GM23248 (cell line): ENCODE measurements at regions not wholly inside any gene's neighbourhood (a gene's known extent, or its start where the extent isn't known, plus 50 kb on each side); places are given as distances from the start of the nearest gene placed in this dataset.

Source experiments
- DNase-seq: peaks from one replicate; pipeline ENCODE4 v3.0.0-alpha.2; 2015
- H2AFZ ChIP-seq: fragments of 200-600 bp; sonication (generic); 2 replicates; pipeline ENCODE4 v1.6.1; 2016; ENCODE audit warnings: antibody characterized with exemption
- H3F3A ChIP-seq: fragments of 200-600 bp; sonication (generic); 2 replicates; pipeline ENCODE4 v1.6.1; 2016; ENCODE audit warnings: mild to moderate bottlenecking, antibody characterized with exemption, mixed run types; ENCODE audit not compliant: insufficient read depth
- H3K27ac ChIP-seq: fragments of 200-600 bp; sonication (generic); 2 replicates; pipeline ENCODE4 v1.5.1; 2016; ENCODE audit warnings: mild to moderate bottlenecking
- H3K27me3 ChIP-seq: fragments of 200-600 bp; sonication (generic); replicated peaks from 2 replicates; pipeline ENCODE4 v1.6.1; 2016; ENCODE audit warnings: mild to moderate bottlenecking; ENCODE audit not compliant: insufficient read depth
- H3K36me3 ChIP-seq: fragments of 200-600 bp; sonication (generic); 2 replicates; pipeline ENCODE4 v1.6.1; 2016; ENCODE audit warnings: low read depth, mild to moderate bottlenecking
- H3K4me1 ChIP-seq: fragments of 200-600 bp; sonication (generic); 2 replicates; pipeline ENCODE4 v1.6.1; 2016; ENCODE audit warnings: mild to moderate bottlenecking; ENCODE audit not compliant: insufficient read depth
- H3K4me2 ChIP-seq: fragments of 200-600 bp; sonication (generic); one replicate; pipeline ENCODE4 v1.6.1; 2016; ENCODE audit warnings: mild to moderate bottlenecking; ENCODE audit not compliant: unreplicated experiment
- H3K4me3 ChIP-seq: fragments of 200-600 bp; sonication (generic); 2 replicates; pipeline ENCODE4 v1.5.1; 2016; ENCODE audit warnings: mild to moderate bottlenecking
- H3K79me2 ChIP-seq: fragments of 200-600 bp; sonication (generic); 2 replicates; pipeline ENCODE4 v1.6.1; 2016; ENCODE audit warnings: mild to moderate bottlenecking; ENCODE audit not compliant: insufficient read depth
- H3K9ac ChIP-seq: fragments of 200-600 bp; sonication (generic); 2 replicates; pipeline ENCODE4 v1.6.1; 2016; ENCODE audit warnings: mild to moderate bottlenecking
- H3K9me2 ChIP-seq: fragments of 200-600 bp; sonication (generic); 2 replicates; pipeline ENCODE4 v1.6.1; 2016; ENCODE audit warnings: mixed run types, mild to moderate bottlenecking, moderate library complexity; ENCODE audit not compliant: insufficient read depth
- H3K9me3 ChIP-seq: fragments of 200-600 bp; sonication (generic); one replicate; pipeline ENCODE4 v1.6.1; 2017; ENCODE audit warnings: low read depth
- H4K20me1 ChIP-seq: fragments of 200-600 bp; sonication (generic); 2 replicates; pipeline ENCODE4 v1.6.0; 2016; ENCODE audit not compliant: insufficient read depth
- EZH2 ChIP-seq: fragments of 200-600 bp; sonication (generic); IDR thresholded peaks from 2 replicates; pipeline ENCODE4 v1.6.1; 2018; ENCODE audit warnings: antibody characterized with exemption, mild to moderate bottlenecking; ENCODE audit not compliant: insufficient read depth, poor library complexity, severe bottlenecking
- EZH2phosphoT487 ChIP-seq: fragments of 200-600 bp; sonication (generic); IDR thresholded peaks from 2 replicates; pipeline ENCODE4 v1.6.1; 2018; ENCODE audit warnings: antibody characterized with exemption, moderate library complexity, mild to moderate bottlenecking, low read depth; ENCODE audit not compliant: insufficient read depth
- WGBS, 2 experiments: methylation state at CpG; one replicate each; pipeline ENCODE4 v1.1.6; 2015 to 2017; ENCODE audit warnings: low lambda C conversion rate in 2 of 2, low coverage in 1 of 2; ENCODE audit errors: missing lambda C conversion rate in 2 of 2; 5-methylcytosine and 5-hydroxymethylcytosine counted together
- in situ Hi-C: fragments of 300-500 bp; cut with MboI; formaldehyde crosslinking; loops from 2 replicates; pipeline ENCODE4 v1.15.0; 2020

DNA sequence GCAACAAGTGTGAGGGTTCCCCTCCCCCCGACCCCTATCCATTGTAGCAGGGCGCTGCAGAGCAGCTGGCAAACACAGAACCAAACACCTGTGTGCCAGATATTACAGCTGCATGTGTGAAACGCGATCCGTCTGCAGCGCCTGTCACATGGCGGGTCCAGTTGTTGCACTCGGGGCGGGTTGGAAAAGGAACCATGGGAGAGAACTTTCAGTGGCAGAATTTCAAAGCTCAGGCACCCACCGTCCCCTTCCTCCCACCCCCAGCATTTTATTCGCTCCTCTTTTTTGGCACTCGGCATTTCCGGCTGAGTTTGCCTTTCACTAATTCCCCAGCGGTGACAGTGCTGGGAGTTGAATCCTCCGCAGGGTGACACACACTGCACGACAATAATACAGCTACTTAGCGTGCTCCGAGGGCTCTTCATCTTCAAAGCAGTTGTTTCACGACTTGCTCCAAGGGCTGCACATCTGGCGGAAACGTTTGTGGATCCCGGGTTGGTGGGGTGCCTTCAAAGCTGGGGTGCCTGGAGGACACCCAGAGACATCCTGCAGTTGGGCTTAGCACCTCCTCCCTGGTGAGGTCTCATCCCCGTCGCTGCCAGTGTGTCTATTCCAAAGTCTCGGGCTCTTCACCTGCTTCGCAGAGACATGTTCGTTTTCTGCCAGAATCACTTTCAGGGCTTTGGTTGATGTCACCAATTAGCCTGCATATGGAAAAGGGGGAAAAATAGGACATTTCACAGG is 180.7 kb downstream of the ZBTB18 start:
- no peaks in the 10 kb centered on the region for H3F3A ChIP-seq
- H3K4me1 ChIP-seq: peaks cover 11% of the 10 kb centered on the region; the same call in 1 of the 2 replicates
- no peaks in the 10 kb centered on the region for H4K20me1 ChIP-seq
- peak overlapping the region; percentile 73 for H2AFZ ChIP-seq
- peak overlapping the region; percentile 94 for H3K4me2 ChIP-seq
- H3K27me3 ChIP-seq: no peaks in the 10 kb centered on the region
- H3K9me3 ChIP-seq: no peaks in the 10 kb centered on the region
- peak overlapping the region; percentile 59 for H3K4me3 ChIP-seq
- no peaks in the 10 kb centered on the region for H3K9me2 ChIP-seq
- H3K27ac ChIP-seq: no peak overlapping the region
- H3K79me2 ChIP-seq: no peaks in the 10 kb centered on the region
- H3K9ac ChIP-seq: peak overlapping the region; percentile 22; the same call in 1 of the 2 replicates
- no peak for TF ChIP-seq EZH2phosphoT487
- no peak for TF ChIP-seq EZH2
- H3K36me3 ChIP-seq: no peaks in the 10 kb centered on the region
- DNase-seq: peak; percentile 73
- in situ Hi-C loops: no loop called here
- 1 to 2% methylated on average over 25 to 27 of the region's 27 CpGs for WGBS, 2 experiments

DNA sequence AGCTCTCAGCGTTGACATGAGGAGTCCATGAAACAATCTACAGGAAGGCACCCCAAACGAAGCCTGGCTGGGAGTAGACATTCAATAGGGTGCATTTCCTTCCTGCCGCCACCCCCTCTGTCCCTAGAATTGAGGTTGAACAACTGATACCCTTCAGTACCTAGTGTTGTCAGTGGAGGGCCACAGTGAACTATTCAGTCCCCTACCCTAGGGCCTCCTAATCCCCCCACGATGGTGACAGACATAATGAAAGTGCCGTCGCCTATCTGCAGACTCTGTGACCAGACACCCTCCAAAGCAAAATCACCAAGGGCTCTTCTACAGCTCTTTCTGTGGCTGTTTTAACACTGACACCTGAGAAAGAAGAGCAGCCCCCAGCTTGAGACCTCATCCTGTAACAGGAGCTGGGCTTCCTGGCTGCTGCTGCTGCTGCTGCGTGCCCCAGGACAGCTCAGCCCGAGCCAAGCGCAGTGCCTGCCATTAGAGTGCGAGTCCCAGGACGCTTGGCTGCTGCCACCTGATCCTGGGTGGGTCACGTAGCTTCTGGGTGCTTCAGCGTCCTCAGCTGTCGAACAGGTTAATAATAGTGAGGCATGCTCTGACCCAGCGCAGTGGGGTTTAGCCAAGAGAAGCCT is 183.0 kb downstream of the ZBTB18 start:
- in situ Hi-C loops: no loop called here
- no peaks in the 10 kb centered on the region for H3K9me3 ChIP-seq
- no peak overlapping the region for H3K27ac ChIP-seq
- no peak overlapping the region for H3K4me2 ChIP-seq
- no peak overlapping the region for H3K9ac ChIP-seq
- H3F3A ChIP-seq: no peaks in the 10 kb centered on the region
- 0 out of 2 replicates have a peak, but pooled peaks cover 10% of the 10 kb centered on the region for H3K4me1 ChIP-seq
- H3K4me3 ChIP-seq: no peak overlapping the region
- no peaks in the 10 kb centered on the region for H3K27me3 ChIP-seq
- H3K36me3 ChIP-seq: no peaks in the 10 kb centered on the region
- WGBS, 2 experiments: 81 to 83% methylated on average over 15 of the region's 15 CpGs
- TF ChIP-seq EZH2phosphoT487: no peak
- no peak for TF ChIP-seq EZH2
- no peaks in the 10 kb centered on the region for H4K20me1 ChIP-seq
- DNase-seq: no peak
- H3K9me2 ChIP-seq: no peaks in the 10 kb centered on the region
- no peak overlapping the region for H2AFZ ChIP-seq
- no peaks in the 10 kb centered on the region for H3K79me2 ChIP-seq

DNA sequence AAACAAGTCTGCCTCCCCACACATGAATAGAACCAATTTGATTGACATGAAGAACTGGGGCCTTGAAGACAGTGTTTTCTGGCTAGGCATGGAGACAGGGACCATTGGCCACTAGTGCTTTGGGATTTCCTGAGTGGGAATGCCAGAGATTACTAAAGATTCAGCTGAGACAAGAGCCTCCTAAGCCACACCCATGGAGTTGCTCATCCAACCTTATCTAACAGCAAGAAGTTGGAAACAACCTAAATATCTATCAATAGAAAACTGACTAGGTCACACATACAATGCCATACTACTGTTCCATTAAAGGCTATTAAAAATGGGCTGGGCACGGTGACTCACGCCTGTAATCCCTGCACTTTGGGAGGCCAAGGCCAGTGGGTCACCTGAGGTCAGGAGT is 184.1 kb downstream of the ZBTB18 start:
- no peaks in the 10 kb centered on the region for H3K36me3 ChIP-seq
- no peaks in the 10 kb centered on the region for H3K27me3 ChIP-seq
- H3K9me3 ChIP-seq: no peaks in the 10 kb centered on the region
- no peaks in the 10 kb centered on the region for H3K79me2 ChIP-seq
- 0 out of 2 replicates have a peak, but pooled peaks cover 10% of the 10 kb centered on the region for H3K4me1 ChIP-seq
- no peaks in the 10 kb centered on the region for H4K20me1 ChIP-seq
- no peak overlapping the region for H3K27ac ChIP-seq
- no peak overlapping the region for H2AFZ ChIP-seq
- H3K9ac ChIP-seq: no peak overlapping the region
- TF ChIP-seq EZH2phosphoT487: no peak
- no peak for TF ChIP-seq EZH2
- no peaks in the 10 kb centered on the region for H3K9me2 ChIP-seq
- H3K4me2 ChIP-seq: no peak overlapping the region
- H3K4me3 ChIP-seq: no peak overlapping the region
- 82% methylated on average over 2 of the region's 2 CpGs for WGBS, 2 experiments
- H3F3A ChIP-seq: no peaks in the 10 kb centered on the region
- DNase-seq: peak; percentile 23
- in situ Hi-C loops: no loop called here

DNA sequence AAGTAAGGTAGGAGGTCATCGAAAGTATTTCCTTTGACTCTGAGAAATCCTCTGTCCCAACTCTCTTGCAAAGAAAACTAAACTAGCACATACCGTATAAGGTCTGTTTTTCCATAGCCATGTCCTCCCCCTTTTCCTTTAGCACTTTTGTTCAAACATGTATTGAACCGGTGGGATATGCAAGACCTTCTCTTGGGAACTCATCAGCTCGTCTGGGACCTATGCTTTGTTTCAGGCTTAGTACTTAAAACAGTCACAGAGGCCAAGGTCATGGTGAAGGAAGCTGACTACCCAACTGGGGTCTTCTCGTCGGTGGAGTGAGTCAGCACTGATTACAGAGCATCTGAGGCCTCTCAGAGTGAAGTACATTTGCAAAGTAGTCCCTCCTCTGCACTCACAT is 185.0 kb downstream of the ZBTB18 start:
- 0 out of 2 replicates have a peak, but pooled peaks cover 8% of the 10 kb centered on the region for H3K4me1 ChIP-seq
- no peak for DNase-seq
- TF ChIP-seq EZH2 (no peak), EZH2phosphoT487 (no peak)
- no peak overlapping the region for H3K4me3 ChIP-seq
- in situ Hi-C loops: no loop called here
- H3K27ac ChIP-seq: no peak overlapping the region
- no peaks in the 10 kb centered on the region for H3K79me2 ChIP-seq
- 76 to 80% methylated on average over 6 of the region's 6 CpGs for WGBS, 2 experiments
- no peaks in the 10 kb centered on the region for H3K9me3 ChIP-seq
- no peaks in the 10 kb centered on the region for H3K36me3 ChIP-seq
- H3K9ac ChIP-seq: no peak overlapping the region
- no peaks in the 10 kb centered on the region for H3K9me2 ChIP-seq
- H2AFZ ChIP-seq: no peak overlapping the region
- H3F3A ChIP-seq: no peaks in the 10 kb centered on the region
- H3K4me2 ChIP-seq: no peak overlapping the region
- H4K20me1 ChIP-seq: no peaks in the 10 kb centered on the region
- H3K27me3 ChIP-seq: no peaks in the 10 kb centered on the region
